HG03378 (cell line): ENCODE measurements at regions not wholly inside any gene's neighbourhood (a gene's known extent, or its start where the extent isn't known, plus 50 kb on each side); places are given as distances from the start of the nearest gene placed in this dataset.
"Not testable (repeated sequence)": the region's sequence is repeated elsewhere in the genome, so short reads cannot be mapped to it uniquely, and the experiment has no call there.

Experiments used
- ATAC-seq: cut with Tn5 transposase; IDR thresholded peaks from one replicate; pipeline ENCODE4 v1.9.1; 2021; ENCODE audit warnings: mild to moderate bottlenecking, moderate library complexity; ENCODE audit not compliant: unreplicated experiment

- no peak for ATAC-seq
Measured at GRCh38 chr16:66247516-66248481, 118.7 kb upstream of the CDH5 start.

- no peak for ATAC-seq
Measured at GRCh38 chr16:66245868-66246267, 120.6 kb upstream of the CDH5 start.

- ATAC-seq: no peak
Measured at GRCh38 chr16:66245072-66245471, 121.4 kb upstream of the CDH5 start.

DNA sequence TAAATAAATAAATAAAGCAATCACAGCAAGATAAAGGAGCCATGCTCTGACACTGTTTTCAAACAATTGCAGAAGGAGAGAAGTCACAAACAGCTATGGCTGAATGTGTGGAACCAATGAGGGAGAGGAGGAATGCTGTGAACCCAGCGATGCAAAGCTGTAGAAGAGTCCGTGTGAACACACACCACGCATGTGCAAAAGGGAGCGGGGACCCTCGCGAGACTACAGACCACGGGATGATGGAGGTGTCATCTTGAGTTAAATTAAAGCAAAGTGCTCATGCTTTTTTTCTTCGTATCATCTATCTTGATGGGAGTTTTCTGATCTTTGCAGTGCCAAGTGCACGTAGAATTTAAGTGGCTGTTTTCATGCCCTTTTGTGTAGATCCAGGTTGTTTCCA lies 123.8 kb upstream of the CDH5 start:
- no peak for ATAC-seq

DNA sequence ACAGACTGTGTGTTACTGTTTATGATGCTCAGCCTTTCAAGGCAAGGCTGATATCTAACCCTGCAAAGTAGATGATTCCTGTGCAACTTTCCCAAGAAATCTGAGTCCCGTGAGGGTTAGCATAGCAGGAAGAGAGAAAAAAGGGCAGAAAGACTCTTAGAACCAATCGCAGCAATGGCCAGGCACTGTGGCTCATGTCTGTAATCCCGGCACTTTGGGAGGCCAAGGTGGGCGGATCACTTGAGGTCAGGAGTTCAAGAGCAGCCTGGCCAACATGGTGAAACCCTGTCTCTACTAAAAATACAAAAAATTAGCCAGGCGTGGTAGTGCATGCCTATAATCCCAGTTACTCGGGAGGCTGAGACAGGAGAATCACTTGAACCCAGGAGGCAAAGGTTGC lies 124.3 kb upstream of the CDH5 start:
- not testable (repeated sequence) for ATAC-seq

- no peak for ATAC-seq
Measured at GRCh38 chr16:66240631-66241395, 125.7 kb upstream of the CDH5 start.

DNA sequence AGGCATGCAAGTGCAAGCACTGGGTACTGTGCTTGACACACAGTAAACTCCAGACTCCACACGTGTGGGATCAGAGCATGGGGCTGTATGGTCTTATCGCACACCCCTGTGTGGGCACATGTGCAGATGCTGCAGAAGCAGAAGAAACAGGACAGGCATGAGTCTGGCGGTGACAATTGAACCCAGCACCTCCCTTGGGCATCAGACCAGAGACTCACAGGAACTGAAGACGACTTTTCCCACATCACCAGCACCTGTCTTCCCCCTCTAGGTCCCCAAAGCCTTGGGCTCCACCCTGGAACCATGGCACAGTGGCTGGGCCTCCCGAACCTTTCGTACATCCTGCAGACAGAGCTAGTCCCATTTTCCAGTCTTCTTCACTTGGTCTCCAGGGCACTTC lies 126.4 kb upstream of the CDH5 start:
- ATAC-seq: no peak

GRCh38 chr16:66238696-66239095 lies 127.8 kb upstream of the CDH5 start:
- ATAC-seq: no peak

- ATAC-seq: no peak
Measured at GRCh38 chr16:66236301-66236700, 130.2 kb upstream of the CDH5 start.

DNA sequence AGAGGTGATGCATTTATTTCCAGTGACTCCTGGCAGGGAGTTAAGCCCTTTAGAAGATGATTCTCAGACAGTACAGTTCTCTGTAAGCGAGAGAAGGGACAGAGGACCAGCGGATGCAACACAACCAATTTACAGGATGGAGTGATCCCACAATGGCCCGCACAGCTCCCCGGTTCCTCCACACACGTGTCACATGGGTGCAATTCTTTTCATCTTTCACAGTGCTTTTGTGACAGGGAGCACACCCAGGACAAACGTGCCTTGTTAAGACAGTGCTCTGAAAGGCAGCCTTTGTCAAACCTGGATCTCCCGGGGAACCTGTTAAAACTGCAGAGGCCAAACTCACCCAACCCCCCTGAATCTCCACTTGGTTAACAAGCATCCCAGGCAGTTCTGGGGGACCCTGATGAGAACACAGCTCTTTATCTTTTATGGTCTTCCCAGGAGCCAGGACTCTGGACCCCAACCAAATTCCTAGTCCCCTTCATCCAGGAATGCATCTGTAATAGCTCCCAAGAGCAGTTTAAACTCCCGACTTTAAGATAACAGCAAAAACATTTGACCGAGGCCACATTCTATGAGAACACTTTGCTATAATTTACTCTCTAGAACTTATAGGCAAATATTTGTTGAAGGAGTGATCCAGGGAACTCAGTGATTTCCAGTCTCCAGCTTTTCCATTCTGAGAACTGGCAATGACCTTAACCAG lies 134.9 kb upstream of the CDH5 start:
- ATAC-seq: no peak

GRCh38 chr16:66229651-66230050 lies 136.8 kb upstream of the CDH5 start:
- no peak for ATAC-seq

DNA sequence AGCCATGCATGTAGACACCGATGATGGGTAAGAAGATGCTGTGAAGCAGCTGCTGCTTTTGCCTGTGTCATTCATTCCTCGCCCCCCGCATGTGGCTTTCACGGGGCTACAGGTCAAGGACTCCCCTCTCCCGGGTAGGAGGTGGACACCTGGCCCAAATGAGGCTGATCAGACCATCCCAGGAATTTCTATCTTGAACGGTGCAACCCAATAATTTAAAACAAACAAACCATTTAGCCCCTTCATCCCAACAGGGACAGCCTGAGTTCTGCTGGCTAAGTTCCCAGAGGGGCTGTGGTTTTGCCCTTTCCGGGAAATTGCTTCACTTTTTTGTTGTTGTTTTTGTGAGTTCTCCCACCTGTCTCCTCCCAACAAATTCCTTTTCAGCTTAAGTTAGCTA lies 137.7 kb upstream of the CDH5 start:
- ATAC-seq: no peak

DNA sequence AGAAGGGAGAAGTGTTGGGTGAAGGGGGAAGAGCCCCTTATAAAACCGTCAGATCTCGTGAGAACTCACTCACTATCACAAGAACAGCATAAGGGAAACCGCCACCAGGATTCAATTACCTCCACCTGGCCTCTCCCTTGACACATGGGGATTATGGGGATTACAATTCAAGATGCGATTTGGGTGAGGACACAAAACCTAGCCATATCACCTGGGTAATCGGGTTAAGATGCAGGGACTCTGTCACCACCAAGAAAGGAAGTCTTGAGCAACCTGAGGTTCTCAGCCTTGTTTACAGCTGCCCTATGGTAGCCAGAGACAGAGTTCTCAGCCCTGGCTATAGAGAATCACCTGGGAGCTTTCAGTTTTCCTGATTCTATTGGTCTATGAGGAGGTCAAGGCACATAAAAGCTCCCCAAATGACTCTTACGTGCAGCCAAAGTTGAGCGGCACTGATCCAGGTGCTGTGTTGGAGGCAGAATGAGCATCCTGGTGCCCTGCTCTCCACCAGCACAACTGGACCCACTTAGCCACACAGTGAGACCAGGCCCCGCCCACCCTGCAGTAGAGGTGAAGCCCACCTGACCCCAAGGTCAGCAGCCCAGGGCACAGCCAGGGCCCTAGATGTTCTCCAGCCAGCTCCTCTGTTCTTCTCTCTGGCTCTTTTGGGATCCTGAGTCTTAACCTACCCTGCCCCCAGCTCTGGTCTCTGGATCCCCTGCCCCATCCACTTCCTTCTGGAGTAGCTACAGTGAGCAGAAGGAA lies 138.5 kb upstream of the CDH5 start:
- no peak for ATAC-seq

- no peak for ATAC-seq
Measured at GRCh38 chr16:66226762-66227161, 139.7 kb upstream of the CDH5 start.

DNA sequence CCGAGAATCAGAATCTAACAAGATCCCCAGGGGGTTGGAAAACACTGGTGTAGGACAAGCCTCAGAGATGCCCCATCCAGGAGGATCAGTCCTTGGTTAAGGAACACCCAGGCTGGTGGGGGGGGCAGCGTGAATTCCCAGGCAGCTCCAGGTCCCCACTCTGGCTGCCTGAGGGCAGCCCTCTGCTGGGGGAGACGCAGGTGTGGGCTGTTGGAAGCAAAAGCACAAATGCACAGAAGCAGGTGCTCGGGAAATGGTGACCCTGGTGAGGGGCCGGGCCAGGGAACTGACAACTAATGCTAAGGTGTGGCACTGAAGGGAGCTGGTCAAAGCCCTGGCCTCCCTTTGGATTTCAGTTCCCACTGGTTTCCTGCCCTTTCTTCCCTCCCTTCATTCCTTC lies 140.8 kb upstream of the CDH5 start:
- no peak for ATAC-seq

DNA sequence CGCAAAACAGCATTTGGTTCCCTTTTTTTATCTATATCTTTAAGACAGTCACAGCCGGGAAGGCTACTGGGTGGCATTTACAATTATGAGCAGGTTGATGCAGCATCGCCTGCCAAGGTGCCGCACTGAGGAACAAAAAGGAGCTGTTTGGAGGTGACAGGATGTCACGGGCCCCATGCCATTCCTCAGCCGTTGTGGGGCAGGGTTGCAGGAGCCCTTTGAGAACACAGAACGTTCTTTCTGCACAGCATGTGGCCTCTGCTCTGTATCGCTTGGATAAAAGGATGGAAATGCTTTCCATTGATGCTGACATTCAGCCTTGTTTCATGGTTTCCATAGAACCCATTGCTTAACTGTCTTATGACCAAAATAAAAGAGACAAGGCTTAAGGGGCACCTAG lies 141.9 kb upstream of the CDH5 start:
- no peak for ATAC-seq

GRCh38 chr16:66224186-66224585 lies 142.3 kb upstream of the CDH5 start:
- ATAC-seq: no peak

DNA sequence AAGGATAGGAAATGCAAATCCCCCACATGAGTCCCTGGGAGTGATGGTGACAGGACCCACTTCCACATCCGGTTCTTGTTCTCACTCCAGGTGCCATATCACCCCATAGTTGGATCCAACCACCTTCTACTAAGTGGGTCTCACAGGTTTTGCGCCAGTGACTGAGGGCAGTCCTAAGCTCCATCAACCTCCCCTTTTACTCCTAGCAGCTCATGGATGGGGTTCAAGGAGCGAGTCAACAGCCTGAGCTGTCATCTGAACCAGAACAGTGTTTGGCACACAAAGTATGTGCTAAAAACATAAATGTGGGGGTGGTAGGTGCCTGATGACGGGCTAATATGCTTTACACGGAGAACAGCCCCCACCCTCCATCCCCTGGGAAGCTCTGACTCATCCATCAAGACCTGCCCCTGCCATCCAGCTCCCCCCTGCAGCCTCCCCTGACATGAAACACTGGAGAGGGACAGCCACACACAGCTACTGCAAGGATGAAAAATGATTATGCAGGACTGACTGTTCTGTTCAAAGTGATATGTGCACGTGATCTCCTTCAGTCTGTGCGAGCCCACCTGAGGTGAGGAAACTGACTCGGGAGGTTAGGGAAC lies 143.2 kb upstream of the CDH5 start:
- ATAC-seq: no peak

DNA sequence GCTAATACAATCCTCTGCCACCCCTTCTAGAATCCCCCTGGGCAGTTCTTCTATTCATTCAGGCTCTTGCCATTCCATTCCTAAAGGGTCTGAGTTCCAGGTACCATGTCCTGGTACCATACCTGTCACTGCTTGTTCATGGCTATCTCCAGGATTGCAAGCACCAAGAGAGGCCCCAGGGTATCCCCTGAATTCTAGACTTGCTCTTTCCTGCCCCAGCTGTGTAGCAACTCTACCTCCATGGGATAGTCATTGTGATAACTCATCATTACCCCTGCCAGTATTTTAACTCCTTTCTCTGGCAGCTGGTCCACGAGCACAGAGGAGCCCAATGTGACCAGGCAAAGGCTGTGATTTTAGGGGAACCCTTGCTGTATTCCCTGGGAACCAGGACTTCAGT lies 143.7 kb upstream of the CDH5 start:
- no peak for ATAC-seq

- ATAC-seq: no peak
Measured at GRCh38 chr16:66220702-66221101, 145.8 kb upstream of the CDH5 start.
